Activated CD4-positive, alpha-beta T cell treated with anti-CD3 and anti-CD28 coated beads for 36 hours (primary cell): ENCODE measurements at regions not wholly inside any gene's neighbourhood (a gene's known extent, or its start where the extent isn't known, plus 50 kb on each side); places are given as distances from the start of the nearest gene placed in this dataset.

Source experiments
- ATAC-seq: fragments of 200-7000 bp; cut with Tn5 transposase; one replicate; pipeline ENCODE4 v1.10.0; 2021; ENCODE audit warnings: mild to moderate bottlenecking, moderate library complexity
- CTCF ChIA-PET: fragments of 350-600 bp; sonication (Branson Sonifier 250); formaldehyde crosslinking; loops from one replicate; lab custom pipeline; 2021; ENCODE audit warnings: antibody characterized with exemption; lab: Charles Lee
- POLR2A ChIA-PET: fragments of 350-600 bp; sonication (Branson Sonifier 250); formaldehyde crosslinking; loops from one replicate; lab custom pipeline; 2021; ENCODE audit warnings: antibody characterized with exemption, inconsistent platforms; lab: Charles Lee
- DNase-seq: peaks from one replicate; pipeline ENCODE4 v3.0.0-alpha.2; 2020
- H3K27ac Mint-ChIP-seq: one replicate; pipeline ENCODE4 v1.8.0; 2021; ENCODE audit warnings: mixed read lengths
- H3K27me3 Mint-ChIP-seq: one replicate; pipeline ENCODE4 v1.8.0; 2021; ENCODE audit warnings: mixed read lengths
- H3K36me3 Mint-ChIP-seq: one replicate; pipeline ENCODE4 v1.8.0; 2021; ENCODE audit warnings: low read depth, mixed read lengths
- H3K4me1 Mint-ChIP-seq: one replicate; pipeline ENCODE4 v1.8.0; 2021; ENCODE audit warnings: mixed read lengths
- H3K4me3 Mint-ChIP-seq: one replicate; pipeline ENCODE4 v1.8.0; 2021; ENCODE audit warnings: mild to moderate bottlenecking, moderate library complexity, mixed read lengths
- H3K9me3 Mint-ChIP-seq: one replicate; pipeline ENCODE4 v1.8.0; 2021; ENCODE audit warnings: low read depth, mixed read lengths
- intact Hi-C, 2 experiments: fragments of 100-400 bp; cut with DNase I in 1 of 2; cut with micrococcal nuclease in 1 of 2; formaldehyde crosslinking; loops; one replicate each; pipeline versions ENCODE4 v1.14.2 to v1.15.1; 2022 to 2024; cut with DNase I, micrococcal nuclease

DNA sequence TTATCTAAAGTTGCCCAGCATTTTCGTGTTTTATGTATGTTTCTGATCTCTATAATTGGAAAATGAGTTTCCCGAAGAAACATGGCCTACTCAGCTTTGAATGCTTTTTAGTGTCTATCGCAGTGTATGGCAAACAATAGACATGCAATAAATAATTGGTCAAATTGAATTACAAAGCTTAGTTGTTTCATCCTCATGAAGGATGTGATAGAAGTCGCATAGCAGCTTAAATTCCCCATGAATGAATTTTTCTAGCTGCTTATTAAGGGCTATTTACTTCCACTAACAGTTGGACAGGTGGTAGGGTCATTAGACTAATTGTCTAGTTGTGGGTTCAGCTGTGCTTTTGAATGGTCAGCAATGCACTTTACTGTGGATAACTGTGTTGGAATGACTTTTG is 467.3 kb upstream of the MBL2 start:
- H3K27me3 Mint-ChIP-seq = no peaks in the 10 kb centered on the region
- H3K27ac Mint-ChIP-seq = no peak overlapping the region
- intact Hi-C loops = no loop called here
- H3K36me3 Mint-ChIP-seq = no peaks in the 10 kb centered on the region
- ChIA-PET CTCF (no interaction called here), POLR2A (no interaction called here)
- H3K4me3 Mint-ChIP-seq = no peak overlapping the region
- H3K9me3 Mint-ChIP-seq = peaks cover 3% of the 10 kb centered on the region
- DNase-seq (no peak), ATAC-seq (no peak)
- H3K4me1 Mint-ChIP-seq = no peaks in the 10 kb centered on the region

DNA sequence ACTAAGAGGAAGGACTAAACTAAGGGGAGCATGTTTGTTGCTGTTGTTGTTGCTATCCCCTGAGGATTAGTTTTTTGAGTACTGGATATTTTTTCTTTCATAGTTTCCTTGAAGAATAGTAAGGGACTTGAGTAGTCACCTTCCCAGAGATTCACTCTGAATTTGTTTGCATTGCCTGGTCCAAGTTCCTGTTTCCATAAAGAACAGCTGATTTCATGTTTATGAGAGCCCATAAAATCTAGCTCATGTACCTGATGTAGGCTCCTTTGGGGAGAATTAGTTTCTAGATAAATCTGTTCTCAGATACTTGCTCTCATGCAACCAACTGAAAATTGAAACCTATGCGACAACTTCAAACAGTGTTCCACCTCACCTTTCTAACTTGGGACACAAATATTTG is 464.4 kb upstream of the MBL2 start:
- ATAC-seq (no peak), DNase-seq (no peak)
- intact Hi-C loops = no loop called here
- no peaks in the 10 kb centered on the region for H3K27me3 Mint-ChIP-seq
- H3K9me3 Mint-ChIP-seq = peaks cover 6% of the 10 kb centered on the region
- H3K36me3 Mint-ChIP-seq = no peaks in the 10 kb centered on the region
- H3K27ac Mint-ChIP-seq = no peak overlapping the region
- no peak overlapping the region for H3K4me3 Mint-ChIP-seq
- POLR2A ChIA-PET = no interaction called here
- H3K4me1 Mint-ChIP-seq = no peaks in the 10 kb centered on the region
- CTCF ChIA-PET = no interaction called here

DNA sequence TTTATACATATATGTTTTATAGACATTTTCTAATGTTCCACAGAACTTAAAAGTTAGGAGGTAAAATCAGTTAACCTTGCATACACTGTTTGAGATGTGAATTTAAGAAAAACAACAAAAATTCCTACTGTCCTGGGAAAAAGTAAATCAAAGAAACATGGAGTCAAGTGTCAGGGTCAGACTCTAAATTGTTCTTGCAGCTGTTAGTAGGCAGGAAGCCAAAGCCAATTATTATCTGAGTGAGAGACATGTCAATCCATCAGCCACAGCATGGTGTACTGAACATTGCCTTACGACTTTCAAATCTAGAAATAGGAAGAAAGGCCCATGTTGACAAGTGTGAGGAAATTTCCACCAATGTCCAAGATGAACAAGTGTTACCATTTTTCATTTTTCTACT is 461.2 kb upstream of the MBL2 start:
- no peaks in the 10 kb centered on the region for H3K27me3 Mint-ChIP-seq
- DNase-seq = no peak
- no peak overlapping the region for H3K27ac Mint-ChIP-seq
- intact Hi-C loops = no loop called here
- CTCF ChIA-PET = no interaction called here
- no peaks in the 10 kb centered on the region for H3K4me1 Mint-ChIP-seq
- no peaks in the 10 kb centered on the region for H3K36me3 Mint-ChIP-seq
- POLR2A ChIA-PET = no interaction called here
- no peak for ATAC-seq
- H3K9me3 Mint-ChIP-seq = peaks cover 5% of the 10 kb centered on the region
- no peak overlapping the region for H3K4me3 Mint-ChIP-seq

DNA sequence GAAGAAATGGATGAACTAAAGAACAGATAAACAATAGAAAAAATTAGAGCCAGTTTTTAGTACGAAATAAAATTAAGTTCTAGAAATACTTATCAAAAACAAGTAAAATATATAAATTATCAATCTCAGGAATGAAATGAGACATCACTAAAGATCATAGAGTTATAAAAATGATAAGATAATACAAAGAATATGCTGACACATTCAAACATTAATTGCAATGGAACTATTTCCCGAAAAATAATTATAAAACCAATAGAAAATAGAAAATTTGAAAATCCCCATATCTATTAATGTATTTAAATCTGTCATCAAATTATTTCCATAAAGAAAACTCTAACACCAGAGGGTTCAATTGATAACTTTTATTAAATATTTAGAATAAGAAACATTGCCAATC is 458.1 kb upstream of the MBL2 start:
- Mint-ChIP-seq H3K27me3 (no peaks in the 10 kb centered on the region), H3K36me3 (no peaks in the 10 kb centered on the region), H3K27ac (no peak overlapping the region), H3K4me1 (no peaks in the 10 kb centered on the region), H3K4me3 (no peak overlapping the region), H3K9me3 (peaks cover 6% of the 10 kb centered on the region)
- intact Hi-C loops = no loop called here
- CTCF ChIA-PET = no interaction called here
- POLR2A ChIA-PET = no interaction called here
- DNase-seq (no peak), ATAC-seq (no peak)

DNA sequence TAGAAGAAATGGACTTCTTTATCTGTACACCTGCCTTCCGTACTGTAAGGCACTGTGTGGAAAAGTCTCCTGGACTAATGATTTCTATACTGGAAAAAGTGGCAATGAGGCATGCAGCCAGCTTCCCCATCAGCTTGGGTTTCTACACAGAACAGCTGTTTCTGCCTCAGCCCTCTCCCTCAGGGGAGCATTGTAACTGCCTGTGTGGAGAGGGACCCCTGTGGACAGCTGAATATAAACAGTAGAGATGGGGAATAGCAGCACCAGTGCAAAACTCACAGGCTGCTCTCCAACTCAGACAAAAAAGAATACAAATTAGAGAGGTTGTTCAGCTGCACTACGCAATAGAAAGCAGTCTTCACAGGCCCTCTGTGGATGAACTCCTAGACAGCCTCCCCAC is 451.3 kb upstream of the MBL2 start:
- H3K36me3 Mint-ChIP-seq = no peaks in the 10 kb centered on the region
- no peak overlapping the region for H3K4me3 Mint-ChIP-seq
- peaks cover 1% of the 10 kb centered on the region for H3K9me3 Mint-ChIP-seq
- no peak overlapping the region for H3K27ac Mint-ChIP-seq
- CTCF ChIA-PET = no interaction called here
- intact Hi-C loops = no loop called here
- no peaks in the 10 kb centered on the region for H3K27me3 Mint-ChIP-seq
- DNase-seq = no peak
- ATAC-seq = no peak
- POLR2A ChIA-PET = no interaction called here
- H3K4me1 Mint-ChIP-seq = no peaks in the 10 kb centered on the region

DNA sequence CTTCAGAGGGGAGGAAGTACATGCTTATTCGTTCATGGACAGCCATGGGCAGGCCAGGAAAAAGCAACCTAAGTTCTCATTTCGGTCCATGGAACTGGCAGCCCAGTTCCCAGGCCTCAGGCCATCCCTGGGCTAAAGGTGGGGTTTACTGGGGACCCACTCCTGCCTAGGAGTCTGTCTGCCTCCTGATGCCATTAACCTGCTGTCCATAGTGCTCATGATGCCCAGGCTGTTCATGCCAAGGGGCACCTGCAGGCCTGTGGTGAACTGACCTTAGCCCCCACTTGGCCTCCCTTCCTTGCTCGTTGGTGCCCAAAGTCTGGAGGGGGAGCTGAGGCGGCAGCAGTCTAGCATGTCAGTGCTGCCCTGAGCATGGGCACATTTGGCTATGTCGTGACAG is 450.2 kb upstream of the MBL2 start:
- ChIA-PET CTCF (no interaction called here), POLR2A (no interaction called here)
- DNase-seq (no peak), ATAC-seq (no peak)
- Mint-ChIP-seq H3K9me3 (peaks cover 1% of the 10 kb centered on the region), H3K4me3 (no peak overlapping the region), H3K27me3 (no peaks in the 10 kb centered on the region), H3K27ac (no peak overlapping the region), H3K4me1 (no peaks in the 10 kb centered on the region), H3K36me3 (no peaks in the 10 kb centered on the region)
- intact Hi-C loops = no loop called here

DNA sequence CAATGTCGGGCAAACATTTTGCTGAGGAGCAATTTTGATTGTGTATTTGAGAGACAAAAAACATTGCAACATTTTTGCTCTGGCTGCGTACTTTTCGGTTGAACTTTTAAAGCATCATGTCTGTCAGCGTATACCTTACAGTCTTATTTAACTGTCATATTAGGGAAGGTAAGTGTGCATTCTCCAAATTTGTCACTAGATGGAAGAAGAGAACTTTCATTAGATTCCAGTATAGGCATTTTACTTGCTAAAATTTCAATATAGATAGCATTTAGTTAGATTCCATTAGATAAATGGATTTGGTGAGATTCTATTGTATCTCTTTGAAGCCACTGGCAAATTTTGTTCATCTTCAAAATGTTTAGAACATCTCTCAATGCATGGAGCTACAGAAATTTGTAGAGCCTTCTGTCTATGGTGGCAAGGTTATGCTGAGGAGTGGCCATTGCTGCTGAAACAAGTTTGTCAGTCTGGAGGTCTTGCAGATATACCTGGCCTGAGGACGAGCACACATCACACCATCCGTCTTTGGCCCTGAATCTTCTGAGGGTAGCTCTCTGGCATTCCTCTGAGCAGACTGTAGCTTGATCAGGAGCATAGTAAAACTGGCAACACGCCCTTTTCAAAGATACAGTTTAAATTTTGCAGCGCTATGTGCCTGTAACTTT is 437.5 kb upstream of the MBL2 start:
- ChIA-PET POLR2A (no interaction called here), CTCF (no interaction called here)
- ATAC-seq = no peak
- no peak overlapping the region for H3K27ac Mint-ChIP-seq
- DNase-seq = no peak
- intact Hi-C loops = no loop called here
- peaks cover 8% of the 10 kb centered on the region for H3K9me3 Mint-ChIP-seq
- H3K36me3 Mint-ChIP-seq = no peaks in the 10 kb centered on the region
- no peak overlapping the region for H3K4me3 Mint-ChIP-seq
- H3K4me1 Mint-ChIP-seq = no peaks in the 10 kb centered on the region
- no peaks in the 10 kb centered on the region for H3K27me3 Mint-ChIP-seq

DNA sequence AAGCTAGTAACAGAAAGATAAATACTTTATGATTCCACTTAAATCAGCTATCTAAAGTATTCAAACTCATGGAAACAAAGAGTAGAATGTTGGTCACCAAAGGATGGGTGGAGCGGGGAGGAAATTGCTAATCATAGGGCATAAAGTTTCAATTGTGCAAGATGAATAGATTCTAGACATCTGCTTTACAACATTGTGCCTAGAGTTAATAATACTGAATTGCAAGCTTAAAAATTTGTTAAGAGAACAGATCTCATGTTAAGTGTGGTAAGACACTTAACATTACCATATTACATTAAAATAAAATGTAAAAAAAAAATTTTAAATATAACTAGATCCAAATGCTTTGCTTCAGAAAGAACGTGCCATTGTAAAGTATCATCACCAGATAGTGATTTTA is 411.1 kb upstream of the MBL2 start:
- ATAC-seq (no peak), DNase-seq (no peak)
- CTCF ChIA-PET = interaction anchor here (1.4 kb wide), 1 partner anchor 18 kb away, joined by 3 read pairs; no protein-coding TSS in a partner anchor
- Mint-ChIP-seq H3K27me3 (no peaks in the 10 kb centered on the region), H3K27ac (no peak overlapping the region), H3K9me3 (peaks cover 14% of the 10 kb centered on the region), H3K4me3 (no peak overlapping the region), H3K4me1 (no peaks in the 10 kb centered on the region), H3K36me3 (no peaks in the 10 kb centered on the region)
- POLR2A ChIA-PET = no interaction called here
- intact Hi-C loops = no loop called here

DNA sequence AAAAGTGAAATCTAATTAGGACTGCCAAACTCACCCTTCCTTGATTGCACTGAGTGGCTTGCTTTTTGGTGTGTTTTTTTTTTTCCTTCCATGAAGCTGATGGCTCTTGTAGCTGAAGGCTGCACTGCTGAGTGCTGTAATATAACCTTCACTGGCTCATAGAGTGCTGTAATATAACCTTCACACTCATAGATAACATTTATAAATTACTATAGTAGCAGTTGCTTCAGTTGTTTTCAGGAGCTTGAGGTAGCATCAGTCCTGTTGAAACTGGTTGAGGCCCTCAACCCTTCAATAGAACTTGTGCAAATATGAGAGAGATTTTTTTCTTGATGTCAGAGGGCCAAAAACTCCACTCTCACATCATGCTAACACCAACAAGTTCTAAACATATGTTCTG is 404.9 kb upstream of the MBL2 start:
- H3K4me3 Mint-ChIP-seq = no peak overlapping the region
- POLR2A ChIA-PET = no interaction called here
- DNase-seq (no peak), ATAC-seq (no peak)
- intact Hi-C loops = no loop called here
- H3K27me3 Mint-ChIP-seq = no peaks in the 10 kb centered on the region
- H3K27ac Mint-ChIP-seq = no peak overlapping the region
- CTCF ChIA-PET = no interaction called here
- H3K4me1 Mint-ChIP-seq = no peaks in the 10 kb centered on the region
- H3K36me3 Mint-ChIP-seq = no peaks in the 10 kb centered on the region
- H3K9me3 Mint-ChIP-seq = no peaks in the 10 kb centered on the region

DNA sequence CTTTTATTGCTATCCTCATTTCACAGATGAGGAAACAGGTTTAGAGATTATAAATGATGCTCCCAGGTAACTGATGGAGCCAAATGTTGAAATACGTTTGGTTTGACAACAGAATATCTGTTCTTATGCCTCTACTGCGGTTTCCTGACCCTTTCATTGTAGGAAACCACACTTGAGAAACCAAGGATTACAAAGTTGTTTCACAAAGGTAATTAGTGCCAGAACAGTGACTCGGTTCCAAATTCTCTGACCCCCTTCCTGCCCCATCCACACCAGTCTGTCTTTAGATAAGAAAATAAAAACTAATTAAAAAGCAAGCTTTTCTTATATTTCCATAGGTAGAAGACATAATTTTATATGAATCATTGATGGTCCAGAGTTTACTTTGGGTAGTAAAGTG is 393.7 kb upstream of the MBL2 start:
- Mint-ChIP-seq H3K4me3 (no peak overlapping the region), H3K36me3 (no peaks in the 10 kb centered on the region), H3K9me3 (no peaks in the 10 kb centered on the region), H3K27me3 (no peaks in the 10 kb centered on the region), H3K4me1 (no peaks in the 10 kb centered on the region), H3K27ac (no peak overlapping the region)
- no peak for ATAC-seq
- no peak for DNase-seq
- ChIA-PET CTCF (interaction anchor here (1.0 kb wide), 2 partner anchors 18 to 59 kb away, joined by 3 to 4 read pairs; no protein-coding TSS in a partner anchor), POLR2A (no interaction called here)
- intact Hi-C loops = no loop called here

DNA sequence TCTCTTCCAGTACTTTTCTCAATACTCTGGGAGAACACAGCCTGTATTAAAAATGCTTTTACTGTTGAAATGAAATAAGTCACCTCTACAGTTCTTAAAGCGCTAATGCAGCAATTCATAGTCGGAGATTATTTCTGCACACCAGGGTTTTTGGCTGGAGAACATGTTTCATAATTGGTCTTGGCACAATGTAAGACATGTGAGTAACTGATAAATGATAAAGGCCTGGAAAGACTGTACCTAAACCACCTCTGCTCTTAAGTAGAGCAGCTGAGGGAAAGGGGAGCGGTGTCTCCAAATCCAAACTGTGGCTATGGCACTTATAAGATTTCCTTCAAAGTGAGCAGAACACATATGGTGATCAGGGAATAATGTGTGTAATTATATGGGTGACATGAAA is 390.3 kb upstream of the MBL2 start:
- peaks cover 2% of the 10 kb centered on the region for H3K9me3 Mint-ChIP-seq
- H3K4me1 Mint-ChIP-seq = no peaks in the 10 kb centered on the region
- H3K27ac Mint-ChIP-seq = no peak overlapping the region
- H3K27me3 Mint-ChIP-seq = no peaks in the 10 kb centered on the region
- intact Hi-C loops = no loop called here
- no peak for ATAC-seq
- no peak for DNase-seq
- CTCF ChIA-PET = no interaction called here
- POLR2A ChIA-PET = no interaction called here
- H3K36me3 Mint-ChIP-seq = no peaks in the 10 kb centered on the region
- H3K4me3 Mint-ChIP-seq = no peak overlapping the region

DNA sequence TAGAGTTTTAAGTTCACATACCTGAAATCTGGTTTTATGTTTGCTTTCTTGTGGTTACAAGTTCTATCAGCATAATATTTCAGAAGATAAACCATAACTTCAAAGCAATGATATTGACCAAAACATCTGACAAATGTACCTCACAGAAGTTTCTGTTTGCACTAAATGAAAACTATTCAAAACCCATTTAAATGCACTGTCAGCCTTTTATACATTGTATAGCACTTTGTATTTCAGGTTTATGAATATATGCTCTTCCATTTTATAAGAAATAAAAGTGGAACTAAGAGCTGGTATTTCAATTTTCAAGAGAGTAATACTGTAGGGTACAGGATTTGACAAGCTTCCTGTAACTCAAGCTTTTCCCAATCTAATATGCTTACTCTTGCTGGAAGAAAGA is 388.6 kb upstream of the MBL2 start:
- H3K27me3 Mint-ChIP-seq = no peaks in the 10 kb centered on the region
- intact Hi-C loops = no loop called here
- H3K9me3 Mint-ChIP-seq = peaks cover 6% of the 10 kb centered on the region
- no peaks in the 10 kb centered on the region for H3K36me3 Mint-ChIP-seq
- ChIA-PET POLR2A (no interaction called here), CTCF (interaction anchor here (0.6 kb wide), 1 partner anchor 343 kb away, joined by 3 read pairs; no protein-coding TSS in a partner anchor)
- H3K27ac Mint-ChIP-seq = no peak overlapping the region
- DNase-seq (no peak), ATAC-seq (no peak)
- H3K4me1 Mint-ChIP-seq = no peaks in the 10 kb centered on the region
- H3K4me3 Mint-ChIP-seq = no peak overlapping the region
